ENCODE measurements at regions not wholly inside any gene's neighbourhood (a gene's known extent, or its start where the extent isn't known, plus 50 kb on each side); places are given as distances from the start of the nearest gene placed in this dataset.
"Not testable (repeated sequence)": the region's sequence is repeated elsewhere in the genome, so short reads cannot be mapped to it uniquely, and the experiment has no call there.

- no peak for DNase-seq
Measured at GRCh38 chr4:53865054-53865453, 199.4 kb downstream of the CHIC2 start.

- DNase-seq: no peak
Measured at GRCh38 chr4:53863736-53864365, 200.6 kb downstream of the CHIC2 start.

DNA sequence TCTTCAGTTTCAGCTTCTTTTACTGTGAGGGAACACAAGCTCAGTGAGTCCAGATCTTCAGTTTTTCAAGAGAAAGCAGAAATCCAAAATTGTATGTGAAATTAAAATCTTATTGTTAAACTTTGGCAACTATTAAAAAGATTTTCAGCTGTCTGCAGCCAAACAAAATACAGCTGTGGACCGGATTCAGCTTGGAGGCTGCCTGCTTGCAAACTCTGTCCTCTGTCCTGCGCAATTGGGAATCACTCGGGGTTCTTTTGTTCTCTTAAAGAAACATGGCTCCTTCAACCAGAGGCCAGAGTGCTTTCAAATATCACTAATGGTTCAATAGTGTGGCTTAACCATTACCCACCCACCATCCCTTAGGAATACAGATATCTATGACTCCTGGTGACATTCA lies 201.2 kb downstream of the CHIC2 start:
- no peak for DNase-seq

- DNase-seq: peak; percentile 64
Measured at GRCh38 chr4:53861856-53862610, 202.4 kb downstream of the CHIC2 start.

DNA sequence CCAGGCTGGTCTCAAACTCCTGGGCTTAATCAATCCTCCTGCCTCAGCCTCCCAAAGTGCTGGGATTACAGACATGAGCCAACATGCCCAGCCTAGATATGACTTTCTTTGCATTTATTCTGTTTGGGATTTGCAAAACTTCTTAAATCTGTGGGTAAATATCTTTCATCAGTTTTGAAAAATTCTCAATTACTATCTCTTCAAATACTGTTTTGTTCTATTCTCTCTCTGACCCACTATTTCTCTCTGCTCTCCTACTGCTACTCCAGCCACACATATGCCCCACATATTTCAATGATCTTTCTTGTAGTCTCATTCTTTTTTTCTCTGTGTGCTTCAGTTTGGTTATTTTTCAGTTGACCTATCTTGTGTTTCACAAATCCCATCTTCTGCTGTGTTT lies 205.1 kb downstream of the CHIC2 start:
- DNase-seq: no peak

GRCh38 chr4:53858744-53859143 lies 205.7 kb downstream of the CHIC2 start:
- no peak for DNase-seq

DNA sequence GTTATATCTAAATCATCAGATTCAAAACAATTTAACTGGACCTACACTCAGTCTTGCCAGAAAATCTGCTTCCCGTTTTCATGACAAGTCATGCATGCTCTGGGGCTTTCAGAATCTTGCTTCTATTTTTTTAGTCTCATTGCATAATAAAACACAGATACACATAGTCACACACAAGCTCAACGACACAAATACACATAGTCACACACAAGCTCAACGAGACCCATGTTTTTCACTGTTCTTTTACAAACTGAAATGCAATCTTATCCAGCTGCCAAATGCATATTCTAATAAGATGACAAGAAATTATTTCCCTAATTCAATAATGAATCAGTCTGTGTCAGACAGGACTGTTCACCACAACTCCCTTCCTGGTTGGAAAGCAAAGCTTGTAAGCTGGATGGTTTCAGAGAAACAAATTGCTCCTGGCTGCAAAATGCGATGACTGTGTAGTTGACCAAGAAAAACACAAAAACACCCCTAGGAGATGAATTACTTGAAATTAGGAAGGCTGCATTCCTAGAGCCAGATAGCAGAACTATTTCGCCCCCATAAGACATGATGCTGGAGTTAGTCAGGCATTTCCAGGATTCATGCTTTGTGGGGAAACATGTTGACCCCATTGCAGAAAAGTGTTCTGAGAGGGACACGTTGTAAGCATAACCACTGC lies 208.7 kb downstream of the CHIC2 start:
- peak; percentile 27 for DNase-seq

GRCh38 chr4:53854991-53855568 lies 209.3 kb downstream of the CHIC2 start:
- peak; percentile 73 for DNase-seq

DNA sequence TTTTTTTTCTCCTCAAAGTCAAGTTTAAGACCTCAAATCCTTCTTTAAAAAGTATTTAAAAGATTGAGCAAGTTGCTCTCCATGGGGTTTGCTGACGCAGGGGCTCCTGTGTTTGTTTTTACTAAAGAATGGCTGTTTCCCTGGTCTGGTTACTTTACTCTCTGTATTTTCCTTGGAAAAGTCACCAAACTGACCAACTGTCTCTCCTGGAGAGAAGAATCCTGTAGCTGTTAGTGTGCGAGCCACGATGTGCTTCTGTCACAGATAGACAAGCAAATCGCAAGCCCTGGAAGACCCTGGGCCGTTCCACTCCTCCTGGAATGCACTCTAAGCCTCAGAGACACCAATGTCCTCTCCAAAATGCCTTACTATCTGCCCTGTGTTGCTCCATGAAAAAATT lies 212.1 kb downstream of the CHIC2 start:
- no peak for DNase-seq

- no peak for DNase-seq
Measured at GRCh38 chr4:53847965-53848364, 216.4 kb downstream of the CHIC2 start.

DNA sequence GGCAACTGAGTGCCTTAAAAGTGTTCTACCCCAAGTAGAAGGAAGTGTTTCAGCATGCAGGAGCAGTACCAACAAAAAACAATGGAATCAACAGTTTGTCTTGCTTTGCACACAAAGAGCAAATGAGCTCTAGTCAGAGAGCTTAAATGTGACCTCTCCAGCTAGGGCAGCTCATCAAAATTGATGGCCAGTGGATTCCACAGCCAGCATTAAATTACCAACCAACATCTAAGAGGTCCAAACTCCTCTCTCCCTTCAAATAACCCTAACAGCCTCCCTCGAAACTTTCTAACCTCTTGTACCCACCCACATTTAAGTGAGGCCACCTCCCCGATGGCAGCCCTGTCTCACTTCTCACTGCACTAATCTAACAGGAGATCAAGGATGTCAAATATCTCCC lies 219.9 kb downstream of the CHIC2 start:
- DNase-seq: no peak

DNA sequence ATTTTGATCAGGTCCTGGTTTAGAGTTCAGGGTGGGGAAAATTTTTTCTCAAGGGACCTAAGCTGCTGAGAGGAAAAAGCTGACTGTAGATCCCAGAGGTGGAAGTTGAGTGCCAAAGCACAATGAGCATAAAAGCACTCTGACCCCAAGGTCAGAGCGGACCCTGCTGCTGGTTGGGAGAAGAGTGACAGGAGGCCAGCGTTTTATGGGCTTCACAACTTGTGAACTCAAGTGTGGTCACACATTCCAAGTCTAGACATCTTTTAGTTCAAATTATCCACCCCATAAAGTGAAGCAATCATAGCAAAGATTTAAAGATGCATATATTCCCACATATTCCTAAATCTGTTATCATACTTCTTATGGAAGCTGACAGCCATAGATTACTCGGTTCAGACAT lies 220.3 kb downstream of the CHIC2 start:
- DNase-seq: no peak

DNA sequence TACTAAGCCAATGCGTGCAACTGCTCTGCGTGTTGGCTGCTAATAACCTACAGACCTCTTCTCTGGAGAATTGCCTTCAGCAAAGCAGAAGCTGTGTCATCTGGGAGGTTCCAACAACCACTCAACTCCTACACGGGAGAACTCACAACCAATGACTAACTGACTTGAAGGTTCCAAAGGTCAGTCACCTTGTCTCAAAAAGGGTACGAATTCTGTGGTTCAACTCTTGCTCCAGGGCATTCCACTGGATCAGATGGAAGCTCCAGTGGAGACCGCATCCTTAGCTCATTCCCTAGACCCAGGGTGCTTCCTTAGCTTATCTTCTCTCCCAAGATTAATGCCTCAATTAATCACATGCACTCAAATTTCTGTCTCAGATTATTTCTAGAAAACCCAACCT lies 222.7 kb downstream of the CHIC2 start:
- DNase-seq: no peak

DNA sequence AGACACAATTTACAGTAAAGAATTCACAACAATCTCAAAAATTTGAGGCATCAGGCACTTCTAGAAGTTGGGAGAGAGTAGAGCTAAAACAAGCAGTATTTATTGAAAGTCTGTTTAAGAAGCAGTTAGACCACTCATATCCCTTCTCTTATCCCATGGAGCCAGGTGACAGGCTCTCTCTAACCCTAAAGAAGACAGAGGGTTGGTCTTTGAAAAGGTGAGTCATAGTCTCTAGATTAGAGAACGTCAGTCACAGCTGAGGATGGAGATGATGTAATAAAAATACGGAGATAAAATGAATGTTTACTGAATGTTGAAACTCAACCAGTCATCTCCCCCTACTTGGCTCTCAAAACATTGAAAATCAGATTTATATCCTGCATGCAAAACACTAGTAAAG lies 223.8 kb downstream of the CHIC2 start:
- DNase-seq: no peak

DNA sequence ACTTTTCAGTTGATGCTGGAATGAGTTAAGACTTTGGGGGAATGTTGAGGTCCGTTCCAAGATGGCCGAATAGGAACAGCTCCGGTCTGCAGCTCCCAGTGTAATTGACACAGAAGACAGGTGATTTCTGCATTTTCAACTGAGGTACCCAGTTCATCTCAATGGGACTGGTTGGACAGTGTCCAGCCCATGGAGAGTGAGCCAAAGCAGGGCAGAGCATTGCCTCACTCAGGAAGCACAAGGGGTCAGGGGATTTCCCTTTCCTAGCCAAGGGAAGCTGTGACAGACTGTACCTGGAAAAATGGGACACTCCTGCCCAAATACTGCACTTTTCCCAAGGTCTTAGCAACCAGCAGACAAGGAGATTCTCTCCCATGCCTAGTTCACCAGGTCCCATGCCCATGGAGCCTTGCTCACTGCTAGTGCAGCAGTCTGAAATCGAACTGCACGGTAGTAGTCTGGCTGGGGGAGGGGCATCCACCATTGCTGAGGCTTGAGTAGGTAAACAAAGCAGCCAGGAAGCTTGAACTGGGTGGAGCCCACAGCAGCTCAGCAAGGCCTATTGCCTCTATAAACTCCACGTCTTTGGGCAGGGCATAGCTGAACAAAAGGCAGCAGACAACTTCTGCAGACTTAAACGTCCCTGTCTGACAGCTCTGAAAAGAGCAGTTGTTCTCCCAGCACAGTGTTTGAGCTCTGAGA lies 231.0 kb downstream of the CHIC2 start:
- not testable (repeated sequence) for DNase-seq

GRCh38 chr4:53832549-53832948 lies 231.9 kb downstream of the CHIC2 start:
- no peak for DNase-seq

GRCh38 chr4:53830511-53830910 lies 233.9 kb downstream of the CHIC2 start:
- DNase-seq: no peak

DNA sequence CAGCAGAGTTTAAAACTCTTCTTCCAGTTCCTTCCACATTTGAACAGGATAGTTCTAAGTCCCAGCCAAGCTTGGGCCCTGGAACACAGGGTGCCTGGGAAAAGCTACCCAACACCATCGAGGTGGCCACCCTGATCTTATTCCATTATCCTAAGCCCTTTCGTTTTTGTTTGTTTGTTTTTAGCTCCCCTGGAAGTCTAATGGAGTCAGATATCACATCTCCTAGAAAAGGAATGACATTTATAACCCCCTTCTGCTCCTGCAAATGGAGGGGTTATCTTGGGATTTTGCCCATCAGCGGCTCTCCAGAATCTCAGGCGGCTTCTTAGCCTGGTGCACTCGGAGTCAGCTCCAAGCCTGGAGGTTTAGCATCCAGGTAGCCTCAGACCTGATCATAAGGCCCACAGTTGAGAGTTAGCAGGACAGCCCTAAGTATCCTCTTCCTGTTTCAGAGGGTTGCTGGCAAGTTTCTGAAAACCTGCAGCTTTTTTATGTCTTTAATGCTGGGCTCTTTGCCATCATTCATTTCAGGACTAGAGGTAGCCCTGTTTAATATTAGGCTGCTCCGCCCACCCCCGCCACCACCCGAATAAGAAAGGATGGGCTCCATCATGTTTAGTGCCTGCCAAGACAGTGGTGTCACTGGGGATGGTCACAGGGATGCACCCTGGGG lies 230.0 kb upstream of the LNX1 start:
- DNase-seq: no peak

DNA sequence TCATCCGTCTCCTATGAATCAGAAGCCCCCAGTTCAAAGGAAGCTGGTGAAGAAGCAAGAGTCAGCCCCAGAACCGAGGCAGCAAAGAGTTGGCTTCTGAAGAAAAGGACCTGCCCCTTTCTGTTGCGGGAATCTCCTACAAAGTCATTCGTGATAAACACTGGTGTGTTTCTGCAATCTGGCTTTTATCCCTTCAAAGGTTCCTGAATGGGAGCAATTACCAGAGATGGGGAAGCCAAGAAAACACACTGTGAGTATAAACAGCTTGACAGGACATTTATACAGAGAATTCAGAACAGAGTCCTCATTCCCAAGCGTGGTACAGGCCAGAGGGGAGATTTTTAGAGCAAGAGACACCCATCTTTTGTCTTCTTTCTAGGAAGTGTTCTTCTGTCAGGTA lies 226.8 kb upstream of the LNX1 start:
- no peak for DNase-seq

DNA sequence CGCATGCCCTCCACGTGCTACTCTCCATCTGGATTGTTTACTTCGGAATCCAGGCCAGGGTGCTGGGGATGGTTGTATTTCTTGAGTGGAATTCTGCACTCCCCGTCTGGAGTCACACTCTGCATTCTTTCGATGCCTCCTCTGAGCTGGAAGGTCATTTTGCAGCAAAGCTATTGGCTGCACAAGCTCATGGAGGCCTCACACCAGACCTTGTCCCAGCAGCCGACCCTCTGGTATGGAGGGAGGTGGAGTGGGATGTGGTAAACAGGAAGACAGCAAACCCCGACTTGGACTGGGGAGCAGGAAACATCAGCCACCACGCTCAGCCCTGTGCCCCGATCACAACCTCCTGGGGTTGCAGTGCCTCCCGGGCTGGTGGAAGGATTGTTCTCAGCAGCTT lies 225.3 kb upstream of the LNX1 start:
- DNase-seq: no peak

GRCh38 chr4:53815281-53815680 lies 224.0 kb upstream of the LNX1 start:
- no peak for DNase-seq

- DNase-seq: no peak
Measured at GRCh38 chr4:53813998-53814397, 222.7 kb upstream of the LNX1 start.

DNA sequence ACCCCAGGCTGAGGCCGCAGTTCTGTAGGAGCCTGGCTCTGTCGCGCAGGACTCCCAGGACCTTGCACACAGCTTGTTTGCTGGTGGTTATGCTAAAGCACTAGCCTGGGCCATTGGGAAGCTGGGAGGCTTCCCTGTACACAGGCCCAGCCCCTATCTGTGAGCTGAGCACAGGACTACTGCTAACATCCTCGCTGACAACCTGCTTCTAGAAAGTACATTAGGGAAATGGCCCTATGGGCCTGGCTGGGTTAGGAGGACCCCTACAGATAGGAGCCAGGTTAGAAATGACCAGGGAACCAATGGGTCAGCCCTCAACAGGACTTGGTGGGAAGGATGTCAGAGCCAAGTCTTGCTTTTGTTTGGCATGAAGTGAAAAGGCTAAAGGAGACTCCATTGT lies 219.4 kb upstream of the LNX1 start:
- DNase-seq: no peak

Data from T1000 (cell line).